H9 (cell line): ENCODE measurements at regions not wholly inside any gene's neighbourhood (a gene's known extent, or its start where the extent isn't known, plus 50 kb on each side); places are given as distances from the start of the nearest gene placed in this dataset.

Experiments
- DNase-seq: peaks from one replicate; pipeline ENCODE4 v3.0.0-alpha.2; 2017
- H2AFZ ChIP-seq: one replicate; pipeline ENCODE4 v1.6.1; 2013; ENCODE audit warnings: mild to moderate bottlenecking, low read length, control low read depth, moderate library complexity
- H2AK5ac ChIP-seq: 2 replicates; pipeline ENCODE4 v1.6.1; 2013; ENCODE audit warnings: low read length, control low read depth, mixed read lengths; ENCODE audit not compliant: insufficient read length
- H2BK120ac ChIP-seq: one replicate; pipeline ENCODE4 v1.6.1; 2013; ENCODE audit warnings: low read depth, mild to moderate bottlenecking, low read length, control low read depth, inconsistent platforms; ENCODE audit not compliant: poor library complexity, severe bottlenecking
- H2BK12ac ChIP-seq: 2 replicates; pipeline ENCODE4 v1.6.1; 2013; ENCODE audit warnings: low read length, control low read depth, mixed read lengths, low read depth; ENCODE audit not compliant: insufficient read length
- H2BK15ac ChIP-seq: 2 replicates; pipeline ENCODE4 v1.6.1; 2013; ENCODE audit warnings: low read depth, low read length, control low read depth
- H2BK20ac ChIP-seq: one replicate; pipeline ENCODE4 v1.6.1; 2013; ENCODE audit warnings: low read depth, mild to moderate bottlenecking, low read length, control low read depth, inconsistent platforms; ENCODE audit not compliant: poor library complexity, severe bottlenecking
- H2BK5ac ChIP-seq: 2 replicates; pipeline ENCODE4 v1.6.1; 2013; ENCODE audit warnings: low read length, control low read depth, mixed read lengths; ENCODE audit not compliant: insufficient read length
- H3K14ac ChIP-seq: 2 replicates; pipeline ENCODE4 v1.6.1; 2013; ENCODE audit warnings: low read length, control low read depth; ENCODE audit not compliant: insufficient read depth
- H3K18ac ChIP-seq: 2 replicates; pipeline ENCODE4 v1.6.1; 2013; ENCODE audit warnings: low read depth, mild to moderate bottlenecking, mixed read lengths, low read length, control low read depth; ENCODE audit not compliant: insufficient read length
- H3K23ac ChIP-seq: 2 replicates; pipeline ENCODE4 v1.6.1; 2013; ENCODE audit warnings: low read length, control low read depth, mixed read lengths, low read depth; ENCODE audit not compliant: insufficient read length
- H3K23me2 ChIP-seq: 2 replicates; pipeline ENCODE4 v1.6.1; 2013; ENCODE audit warnings: low read depth, mild to moderate bottlenecking, mixed read lengths, low read length, control low read depth; ENCODE audit not compliant: insufficient read length, poor library complexity, severe bottlenecking
- H3K27ac ChIP-seq: 2 replicates; pipeline ENCODE4 v1.5.1; 2013; ENCODE audit warnings: low read length, control low read depth, mixed read lengths, low read depth; ENCODE audit not compliant: insufficient read length
- H3K27me3 ChIP-seq: 2 replicates; pipeline ENCODE4 v1.6.1; 2013; ENCODE audit warnings: low read length, control low read depth, inconsistent platforms; ENCODE audit not compliant: insufficient read depth
- H3K4ac ChIP-seq: 2 replicates; pipeline ENCODE4 v1.6.1; 2013; ENCODE audit warnings: low read depth, mild to moderate bottlenecking, control low read depth, inconsistent platforms, low read length, moderate library complexity
- H3K4me1 ChIP-seq: 2 replicates; pipeline ENCODE4 v1.6.1; 2013; ENCODE audit warnings: low read length, control low read depth, inconsistent platforms; ENCODE audit not compliant: insufficient read depth
- H3K4me2 ChIP-seq: 2 replicates; pipeline ENCODE4 v1.6.1; 2013; ENCODE audit warnings: low read length, control low read depth, mixed read lengths; ENCODE audit not compliant: insufficient read length, insufficient read depth
- H3K56ac ChIP-seq: 2 replicates; pipeline ENCODE4 v1.6.1; 2013; ENCODE audit warnings: low read depth, mild to moderate bottlenecking, mixed read lengths, low read length, control low read depth; ENCODE audit not compliant: insufficient read length
- H3K79me1 ChIP-seq: 2 replicates; pipeline ENCODE4 v1.6.1; 2013; ENCODE audit warnings: low read depth, mild to moderate bottlenecking, moderate library complexity, low read length, control low read depth, inconsistent platforms; ENCODE audit not compliant: insufficient read depth, poor library complexity, severe bottlenecking
- H3K79me2 ChIP-seq: 2 replicates; pipeline ENCODE4 v1.6.1; 2013; ENCODE audit warnings: low read length, control low read depth, inconsistent platforms; ENCODE audit not compliant: insufficient read depth
- H3K9ac ChIP-seq: 2 replicates; pipeline ENCODE4 v1.6.1; 2013; ENCODE audit warnings: low read length, control low read depth, mixed read lengths; ENCODE audit not compliant: insufficient read length; ENCODE audit errors: extremely low read depth
- H3K9me3 ChIP-seq: one replicate; pipeline ENCODE4 v1.6.1; 2013; ENCODE audit warnings: low read depth, low read length, inconsistent platforms; ENCODE audit not compliant: control insufficient read depth
- H3T11ph ChIP-seq: one replicate; pipeline ENCODE4 v1.6.1; 2013; ENCODE audit warnings: mild to moderate bottlenecking, low read length, control low read depth, inconsistent platforms
- H4K20me1 ChIP-seq: one replicate; pipeline ENCODE4 v1.6.1; 2013; ENCODE audit not compliant: control insufficient read depth, insufficient read length, insufficient read depth
- H4K5ac ChIP-seq: 2 replicates; pipeline ENCODE4 v1.6.1; 2013; ENCODE audit warnings: low read depth, mild to moderate bottlenecking, mixed read lengths, low read length, control low read depth; ENCODE audit not compliant: insufficient read length
- H4K8ac ChIP-seq: replicated peaks from 2 replicates; pipeline ENCODE4 v1.6.1; 2013; ENCODE audit warnings: low read length, control low read depth, mixed read lengths, low read depth; ENCODE audit not compliant: insufficient read length
- H4K91ac ChIP-seq: 2 replicates; pipeline ENCODE4 v1.6.1; 2013; ENCODE audit warnings: low read depth, mild to moderate bottlenecking, moderate library complexity, mixed read lengths, low read length, control low read depth; ENCODE audit not compliant: insufficient read length
- H3K27ac Mint-ChIP-seq, 3 experiments: 2 replicates in 2 of 3; 3 replicates in 1 of 3; pipeline ENCODE4 v1.8.0; 2020 to 2021; ENCODE audit warnings: mixed read lengths in 3 of 3, mild to moderate bottlenecking in 1 of 3, moderate library complexity in 1 of 3
- H3K27me3 Mint-ChIP-seq: 2 replicates; pipeline ENCODE4 v1.8.0; 2021; ENCODE audit warnings: low read depth, mild to moderate bottlenecking, moderate library complexity, mixed read lengths
- H3K36me3 Mint-ChIP-seq, 3 experiments: 2 replicates in 2 of 3; 3 replicates in 1 of 3; pipeline ENCODE4 v1.8.0; 2020 to 2021; ENCODE audit warnings: low read depth in 3 of 3, mixed read lengths in 3 of 3; ENCODE audit not compliant: insufficient read depth in 1 of 3
- H3K4me1 Mint-ChIP-seq, 2 experiments: 2 replicates each; pipeline ENCODE4 v1.8.0; 2020; ENCODE audit warnings: mixed read lengths in 2 of 2
- H3K4me3 Mint-ChIP-seq, 2 experiments: 2 replicates in 1 of 2; 3 replicates in 1 of 2; pipeline ENCODE4 v1.8.0; 2020 to 2021; ENCODE audit warnings: mild to moderate bottlenecking in 2 of 2, mixed read lengths in 2 of 2, moderate library complexity in 1 of 2
- H3K9me3 Mint-ChIP-seq, 2 experiments: 2 replicates in 1 of 2; 3 replicates in 1 of 2; pipeline ENCODE4 v1.8.0; 2020; ENCODE audit warnings: mild to moderate bottlenecking in 2 of 2, mixed read lengths in 2 of 2, moderate library complexity in 1 of 2
- CTCF ChIP-seq: fragments of 200-600 bp; sonication (generic); conservative IDR thresholded peaks from 3 replicates; pipeline ENCODE4 v1.8.0; 2021; ENCODE audit warnings: antibody characterized with exemption, mild to moderate bottlenecking
- WGBS: extraction: QIAGEN DNeasy Blood & Tissue Kit; methylation state at CpG from one replicate; pipeline ENCODE4 v1.1.7; 2013; ENCODE audit warnings: missing lambda C conversion rate, low lambda C conversion rate, mixed read lengths; ENCODE audit not compliant: insufficient read length; ENCODE audit errors: extremely low coverage; 5-methylcytosine and 5-hydroxymethylcytosine counted together

GRCh38 chr1:81187635-81188034, 613.1 kb upstream of the ADGRL2 start:
- Histone ChIP-seq H4K20me1 (no peaks in the 10 kb centered on the region), H3K4ac (no peak overlapping the region), H3K27me3 (no peaks in the 10 kb centered on the region), H3K27ac (no peak overlapping the region), H3K9me3 (no peaks in the 10 kb centered on the region), H3K23me2 (no peaks in the 10 kb centered on the region), H4K91ac (no peak overlapping the region), H3K9ac (no peak overlapping the region), H3K79me1 (no peaks in the 10 kb centered on the region), H4K5ac (no peak overlapping the region), H3K23ac (no peak overlapping the region), H2BK12ac (no peak overlapping the region), H3K18ac (no peak overlapping the region), H2AK5ac (no peak overlapping the region), H2BK15ac (no peak overlapping the region), H2AFZ (no peak overlapping the region), H3K79me2 (no peaks in the 10 kb centered on the region), H2BK20ac (no peak overlapping the region), H2BK5ac (no peak overlapping the region), H3K56ac (no peak overlapping the region), H3K4me1 (peaks cover 2% of the 10 kb centered on the region; the same call in 1 of the 2 replicates), H3K4me2 (no peak overlapping the region), H3K14ac (no peak overlapping the region), H4K8ac (no peak overlapping the region), H2BK120ac (no peak overlapping the region), H3T11ph (no peak overlapping the region)
- DNase-seq: no peak
- Mint-ChIP-seq H3K4me3 (no peak overlapping the region), H3K9me3 (peaks cover 0 to 2% of the 10 kb centered on the region in 2 experiments; a peak in 1 of 5 replicates), H3K27ac (no peak overlapping the region), H3K36me3 (peaks cover 3 to 7% (median 3%) of the 10 kb centered on the region in 3 experiments; a peak in 6 of 7 replicates), H3K4me1 (peaks cover 2% of the 10 kb centered on the region in 2 experiments; a peak in 2 of 4 replicates), H3K27me3 (no peaks in the 10 kb centered on the region; the same call in 1 of the 2 replicates)
- 100% methylated on average over 1 of the region's 1 CpG for WGBS
- TF ChIP-seq CTCF: no peak
